ENCODE measurements at regions not wholly inside any gene's neighbourhood (a gene's known extent, or its start where the extent isn't known, plus 50 kb on each side); places are given as distances from the start of the nearest gene placed in this dataset.

- TF ChIP-seq CTCF (IDR thresholded peaks at IDR 0.05) (no peak), POLR2A (IDR thresholded peaks at IDR 0.05) (no peak), POLR2AphosphoS5 (IDR thresholded peaks at IDR 0.05) (no peak), EP300 (IDR thresholded peaks at IDR 0.05) (no peak)
Measured at GRCh38 chr15:79549196-79549595, 117.1 kb downstream of the MINAR1 start.

Measured in upper lobe of left lung (tissue), 4 donors.